ENCODE measurements at regions not wholly inside any gene's neighbourhood (a gene's known extent, or its start where the extent isn't known, plus 50 kb on each side); places are given as distances from the start of the nearest gene placed in this dataset.

GRCh38 chr9:96068511-96068910 lies 193.0 kb downstream of the ERCC6L2 start:
- TF ChIP-seq HDAC6 (IDR thresholded peaks at IDR 0.05; ENCODE audit: low read depth, low read length): no peak
- TF ChIP-seq BCL11A (IDR thresholded peaks at IDR 0.05; ENCODE audit: low read depth in 2 of 2, low read length in 2 of 2): no peak
- TF ChIP-seq CTCF (IDR thresholded peaks at IDR 0.05; ENCODE audit: control extremely low read depth in 1 of 3, insufficient read depth in 1 of 3, low read depth in 1 of 3, low read length in 3 of 3): no peak
- no peak for TF ChIP-seq POLR2AphosphoS5 (IDR thresholded peaks at IDR 0.05; ENCODE audit: low read depth, low read length)
- TF ChIP-seq SP1 (IDR thresholded peaks at IDR 0.05; ENCODE audit: low read depth, low read length): no peak
- TF ChIP-seq EZH2 (IDR thresholded peaks at IDR 0.05; ENCODE audit: low read depth, low read length, severe bottlenecking): no peak
- no peak for TF ChIP-seq RFX5 (IDR thresholded peaks at IDR 0.05; ENCODE audit: borderline replicate concordance, low read depth, low read length)
- no peak for TF ChIP-seq POLR2A (IDR thresholded peaks at IDR 0.05; ENCODE audit: control extremely low read depth in 1 of 2, low read depth in 2 of 2, low read length in 2 of 2)
- TF ChIP-seq CHD2 (IDR thresholded peaks at IDR 0.05; ENCODE audit: low read length): no peak
- no peak for TF ChIP-seq HDAC2 (IDR thresholded peaks at IDR 0.05; ENCODE audit: borderline replicate concordance in 1 of 2, low read depth in 2 of 2, low read length in 2 of 2)
- TF ChIP-seq RBBP5 (IDR thresholded peaks at IDR 0.05; ENCODE audit: borderline replicate concordance, low read depth, low read length): no peak
- no peak for TF ChIP-seq TAF1 (IDR thresholded peaks at IDR 0.05; ENCODE audit: low read depth, low read length)
- no peak for TF ChIP-seq SRF (IDR thresholded peaks at IDR 0.05; ENCODE audit: low read depth, low read length)
- TF ChIP-seq ATF2 (IDR thresholded peaks at IDR 0.05; ENCODE audit: low read length): no peak
